ENCODE measurements at regions not wholly inside any gene's neighbourhood (a gene's known extent, or its start where the extent isn't known, plus 50 kb on each side); places are given as distances from the start of the nearest gene placed in this dataset.

- no peaks in the 10 kb centered on the region for H3K9me1 ChIP-seq (ENCODE audit: control insufficient read depth, extremely low read depth, insufficient read depth, low read length)
- no peaks in the 10 kb centered on the region for H3K4me1 ChIP-seq (ENCODE audit: control insufficient read depth, extremely low read depth, insufficient read depth, low read length)
- dilution Hi-C loops (cut with MboI; ENCODE audit: extremely low pct_ligation_motif_present, low sequenced_read_pairs), result no loop called here
- no peaks in the 10 kb centered on the region for H3K9me3 ChIP-seq (ENCODE audit: control insufficient read depth, low read depth, low read length)
- no peak overlapping the region for H3K4me3 ChIP-seq (ENCODE audit: control insufficient read depth in 2 of 3, extremely low read depth in 1 of 3, insufficient read depth in 2 of 3, low read depth in 1 of 3, low read length in 3 of 3)
- H3K27me3 ChIP-seq (ENCODE audit: control insufficient read depth, extremely low read depth, insufficient read depth, low read length), result no peaks in the 10 kb centered on the region
- no peak overlapping the region for H3K27ac ChIP-seq (ENCODE audit: control insufficient read depth, insufficient read depth, low read length)
- no peak overlapping the region for H2AFZ ChIP-seq (ENCODE audit: control insufficient read depth, low read length)
- H3K79me2 ChIP-seq (ENCODE audit: control insufficient read depth, insufficient read depth, low read length), result no peaks in the 10 kb centered on the region
- no peak for TF ChIP-seq CTCF (optimal IDR thresholded peaks at IDR 0.05 in 1 of 3, IDR thresholded peaks at IDR 0.05 in 1 of 3, conservative IDR thresholded peaks at IDR 0.05 in 1 of 3; ENCODE audit: extremely low read depth in 1 of 3, insufficient read depth in 2 of 3, low read length in 3 of 3)
- no peak for TF ChIP-seq EZH2 (IDR thresholded peaks at IDR 0.05; ENCODE audit: low read length)
- no peaks in the 10 kb centered on the region for H3K36me3 ChIP-seq (ENCODE audit: control insufficient read depth in 2 of 2, extremely low read depth in 1 of 2, insufficient read depth in 2 of 2, low read length in 2 of 2)
- no peak overlapping the region for H3K4me2 ChIP-seq (ENCODE audit: control insufficient read depth, extremely low read depth, insufficient read depth, low read depth, low read length)
- H3K9ac ChIP-seq (ENCODE audit: control insufficient read depth, extremely low read depth, insufficient read depth, low read length), result no peak overlapping the region
- H4K20me1 ChIP-seq (ENCODE audit: control insufficient read depth, extremely low read depth, insufficient read depth, low read length), result no peaks in the 10 kb centered on the region
- no peak for DNase-seq (ENCODE audit: low read depth, low spot score)
- no peak for FAIRE-seq
These were observed 148.1 kb upstream of the BLID start for GRCh38 chr11:122264121-122264520.

- no peak for TF ChIP-seq CTCF (optimal IDR thresholded peaks at IDR 0.05 in 1 of 3, IDR thresholded peaks at IDR 0.05 in 1 of 3, conservative IDR thresholded peaks at IDR 0.05 in 1 of 3; ENCODE audit: extremely low read depth in 1 of 3, insufficient read depth in 2 of 3, low read length in 3 of 3)
- TF ChIP-seq EZH2 (IDR thresholded peaks at IDR 0.05; ENCODE audit: low read length), result no peak
- Histone ChIP-seq H3K27ac (ENCODE audit: control insufficient read depth, insufficient read depth, low read length) (no peak overlapping the region), H3K4me1 (ENCODE audit: control insufficient read depth, extremely low read depth, insufficient read depth, low read length) (no peaks in the 10 kb centered on the region), H4K20me1 (ENCODE audit: control insufficient read depth, extremely low read depth, insufficient read depth, low read length) (no peaks in the 10 kb centered on the region), H3K79me2 (ENCODE audit: control insufficient read depth, insufficient read depth, low read length) (no peaks in the 10 kb centered on the region), H2AFZ (ENCODE audit: control insufficient read depth, low read length) (no peak overlapping the region), H3K4me2 (ENCODE audit: control insufficient read depth, extremely low read depth, insufficient read depth, low read depth, low read length) (no peak overlapping the region), H3K9me3 (ENCODE audit: control insufficient read depth, low read depth, low read length) (no peaks in the 10 kb centered on the region), H3K9me1 (ENCODE audit: control insufficient read depth, extremely low read depth, insufficient read depth, low read length) (no peaks in the 10 kb centered on the region), H3K27me3 (ENCODE audit: control insufficient read depth, extremely low read depth, insufficient read depth, low read length) (no peaks in the 10 kb centered on the region), H3K9ac (ENCODE audit: control insufficient read depth, extremely low read depth, insufficient read depth, low read length) (no peak overlapping the region), H3K4me3 (ENCODE audit: control insufficient read depth in 2 of 3, extremely low read depth in 1 of 3, insufficient read depth in 2 of 3, low read depth in 1 of 3, low read length in 3 of 3) (no peak overlapping the region), H3K36me3 (ENCODE audit: control insufficient read depth in 2 of 2, extremely low read depth in 1 of 2, insufficient read depth in 2 of 2, low read length in 2 of 2) (no peaks in the 10 kb centered on the region)
- DNase-seq (ENCODE audit: low read depth, low spot score) (no peak), FAIRE-seq (no peak)
- dilution Hi-C loops (cut with MboI; ENCODE audit: extremely low pct_ligation_motif_present, low sequenced_read_pairs), result no loop called here
These were observed 145.5 kb upstream of the BLID start for GRCh38 chr11:122261546-122261945.
